ENCODE measurements at regions not wholly inside any gene's neighbourhood (a gene's known extent, or its start where the extent isn't known, plus 50 kb on each side); places are given as distances from the start of the nearest gene placed in this dataset.

GRCh38 chr11:45402049-45402630, 116.0 kb upstream of the SYT13 start:
- DNase-seq (ENCODE audit: low spot score) (no peak), FAIRE-seq (no peak), ATAC-seq (no peak)
- Histone ChIP-seq H3K79me2 (ENCODE audit: insufficient read depth, low read length) (no peaks in the 10 kb centered on the region), H3K9me3 (ENCODE audit: low read length) (no peaks in the 10 kb centered on the region), H3K4me2 (ENCODE audit: low read depth, low read length) (no peak overlapping the region), H3K36me3 (replicated peaks in 1 of 2; ENCODE audit: control insufficient read depth in 1 of 2, insufficient read depth in 2 of 2, low read length in 2 of 2) (no peaks in the 10 kb centered on the region), H3K27me3 (ENCODE audit: control insufficient read depth in 1 of 2, insufficient read depth in 2 of 2, low read length in 2 of 2) (peaks cover 2 to 5% of the 10 kb centered on the region in 2 experiments; a peak in 2 of 5 replicates), H3K9ac (ENCODE audit: insufficient read depth, low read depth, low read length) (no peak overlapping the region), H4K20me1 (ENCODE audit: insufficient read depth, low read length) (no peaks in the 10 kb centered on the region), H2AFZ (ENCODE audit: low read length) (no peak overlapping the region), H3K4me1 (ENCODE audit: insufficient read depth, low read length) (peaks cover 25% of the 10 kb centered on the region), H3K4me3 (replicated peaks in 1 of 3; ENCODE audit: insufficient read depth in 1 of 3, low read depth in 2 of 3, low read length in 3 of 3) (no peak overlapping the region), H3K27ac (ENCODE audit: extremely low read length, insufficient read depth, low read length) (no peak overlapping the region)
- TF ChIP-seq RCOR2 (CRISPR knock-in tag; IDR thresholded peaks at IDR 0.05) (no peak), ZNF17 (CRISPR knock-in tag; IDR thresholded peaks at IDR 0.05) (no peak), ZSCAN5A (CRISPR knock-in tag; IDR thresholded peaks at IDR 0.05; ENCODE audit: borderline replicate concordance) (no peak), BHLHE40 (IDR thresholded peaks at IDR 0.05; ENCODE audit: low read length) (no peak), ZBTB21 (CRISPR knock-in tag; IDR thresholded peaks at IDR 0.05) (no peak), ZNF639 (CRISPR knock-in tag; conservative IDR thresholded peaks at IDR 0.05) (no peak), CHD2 (IDR thresholded peaks at IDR 0.05; ENCODE audit: low read depth, low read length) (no peak), HDAC2 (CRISPR knock-in tag; IDR thresholded peaks at IDR 0.05) (no peak), ZNF20 (CRISPR knock-in tag; IDR thresholded peaks at IDR 0.05) (no peak), ZNF737 (CRISPR knock-in tag; IDR thresholded peaks at IDR 0.05; ENCODE audit: borderline replicate concordance) (no peak), SAFB2 (CRISPR knock-in tag; IDR thresholded peaks at IDR 0.05; ENCODE audit: borderline replicate concordance, low read depth) (no peak), SRSF1 (optimal IDR thresholded peaks at IDR 0.05; ENCODE audit: low read depth, low read length) (no peak)
- WGBS (ENCODE audit: low lambda C conversion rate), result 34% methylated on average over 1 of the region's 1 CpG
- ChIA-PET POLR2A (no interaction called here), CTCF (ENCODE audit: low intra/inter-chr PET ratio, low total read pairs) (no interaction called here)
- no TSS peak for BruUV-seq (replicated peaks)
- intact Hi-C loops (cut with micrococcal nuclease; ENCODE audit: unreplicated experiment) (no loop called here), in situ Hi-C loops (cut with HindIII; ENCODE audit: extremely low pct_ligation_motif_present, low pct_unique_long_range_greater_than_20kb) (no loop called here)
